Psoas muscle (tissue), 7 donors: ENCODE measurements at regions not wholly inside any gene's neighbourhood (a gene's known extent, or its start where the extent isn't known, plus 50 kb on each side); places are given as distances from the start of the nearest gene placed in this dataset.
"Not testable (repeated sequence)": the region's sequence is repeated elsewhere in the genome, so short reads cannot be mapped to it uniquely, and the experiment has no call there.

Experiments
- ATAC-seq, 4 donors: fragments of 200-7000 bp; cut with Tn5 transposase; one replicate each; pipeline ENCODE4 v1.9.1; 2020; ENCODE audit warnings: moderate library complexity in 3 of 4, mild to moderate bottlenecking in 2 of 4
- DNase-seq, 2 donors: peaks; one replicate each; pipeline ENCODE4 v3.0.0-alpha.2; 2020
- H3K27ac ChIP-seq: fragments of 200-600 bp; one replicate; pipeline ENCODE4 v1.8.0; 2022
- H3K27me3 ChIP-seq, 3 donors: fragments of 200-600 bp in 1 of 3; one replicate each; pipeline versions ENCODE4 v1.6.1 to v1.8.0; 2013 to 2022; ENCODE audit warnings: low read length in 2 of 3, mild to moderate bottlenecking in 2 of 3, moderate library complexity in 1 of 3; ENCODE audit not compliant: insufficient read depth in 3 of 3
- H3K36me3 ChIP-seq, 2 donors: fragments of 200-600 bp in 1 of 2; one replicate each; pipeline versions ENCODE4 v1.6.1 to v1.8.0; 2013 to 2022; ENCODE audit warnings: low read depth in 1 of 2, mild to moderate bottlenecking in 1 of 2, moderate library complexity in 1 of 2; ENCODE audit not compliant: insufficient read depth in 1 of 2
- H3K4me1 ChIP-seq: fragments of 200-600 bp; one replicate; pipeline ENCODE4 v1.8.0; 2022
- H3K4me3 ChIP-seq: fragments of 200-600 bp; one replicate; pipeline ENCODE4 v1.8.0; 2022; ENCODE audit warnings: mild to moderate bottlenecking
- H3K9me3 ChIP-seq: fragments of 200-600 bp; one replicate; pipeline ENCODE4 v1.8.0; 2022
- CTCF ChIP-seq: fragments of 200-600 bp; IDR thresholded peaks from one replicate; pipeline ENCODE4 v1.8.0; 2022; ENCODE audit warnings: antibody characterized with exemption
- WGBS, 3 donors: extraction: QIAGEN DNeasy Blood & Tissue Kit; methylation state at CpG; one replicate each; pipeline versions ENCODE4 v1.1.6 to v1.1.7; 2013; 5-methylcytosine and 5-hydroxymethylcytosine counted together
- intact Hi-C, 2 donors: fragments of 100-400 bp; cut with DNase I; formaldehyde crosslinking; loops; one replicate each; pipeline versions ENCODE4 v1.11.0 to v1.14.2; 2022
- donor health status: healthy with polysubstance abuse.
- donor health status: DM: no; HTN: no; CAD: no; lungs with moderate emphysema.
- donor health status: Bipolar disorder and iron deficiency.
- donor health status: healthy.
- donor health status: DM: yes; HTN: yes; CAD: no.
- donor health status: DM: no; HTN: no; CAD: no.
- donor health status: DM: yes; HTN: yes; CAD: no.

DNA sequence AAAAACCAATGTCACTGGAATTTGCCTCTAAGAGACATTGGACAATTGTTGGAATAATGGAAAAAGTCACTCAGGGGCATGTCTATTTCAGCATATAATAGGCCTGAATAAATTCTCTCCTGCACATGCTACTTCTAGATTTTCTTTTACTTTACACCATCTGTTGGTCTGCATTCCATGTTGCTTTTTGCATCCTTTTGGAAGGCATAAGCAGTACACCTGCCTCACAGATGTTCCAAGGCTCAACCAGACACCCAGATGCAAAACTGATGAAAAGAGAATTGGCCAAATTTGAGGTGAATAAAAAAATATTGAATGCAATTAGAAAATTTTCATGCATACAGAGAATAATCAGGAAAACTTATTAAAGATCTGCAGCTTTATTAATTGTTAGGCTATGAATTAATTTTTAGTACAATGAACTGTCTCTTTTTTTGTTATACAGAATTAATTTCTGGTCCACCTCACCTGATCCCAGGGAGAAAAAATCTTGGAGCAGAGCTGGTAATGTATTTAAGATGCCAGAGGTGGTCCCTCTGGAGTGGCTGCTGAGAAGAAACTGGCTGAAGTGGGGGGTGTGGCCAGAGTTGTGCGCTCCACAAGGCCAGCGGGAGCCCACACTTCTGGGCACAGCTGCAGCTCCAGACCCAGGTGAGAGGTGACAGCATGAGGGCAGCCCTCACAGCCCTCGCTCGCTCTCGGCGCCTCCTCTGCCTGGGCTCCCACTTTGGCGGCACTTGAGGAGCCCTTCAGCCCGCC lies 778.6 kb downstream of the CDH11 start:
- no peaks in the 10 kb centered on the region for H3K4me1 ChIP-seq
- H3K36me3 ChIP-seq, result no peaks in the 10 kb centered on the region
- 85 to 100% (median 94%) methylated on average over 7 to 8 of the region's 8 CpGs for WGBS, 3 donors
- no peaks in the 10 kb centered on the region for H3K9me3 ChIP-seq
- no peak overlapping the region for H3K27ac ChIP-seq
- ATAC-seq (no peak), DNase-seq (no peak)
- H3K4me3 ChIP-seq, result no peak overlapping the region
- TF ChIP-seq CTCF, result no peak
- intact Hi-C loops, result no loop called here
- no peaks in the 10 kb centered on the region for H3K27me3 ChIP-seq

DNA sequence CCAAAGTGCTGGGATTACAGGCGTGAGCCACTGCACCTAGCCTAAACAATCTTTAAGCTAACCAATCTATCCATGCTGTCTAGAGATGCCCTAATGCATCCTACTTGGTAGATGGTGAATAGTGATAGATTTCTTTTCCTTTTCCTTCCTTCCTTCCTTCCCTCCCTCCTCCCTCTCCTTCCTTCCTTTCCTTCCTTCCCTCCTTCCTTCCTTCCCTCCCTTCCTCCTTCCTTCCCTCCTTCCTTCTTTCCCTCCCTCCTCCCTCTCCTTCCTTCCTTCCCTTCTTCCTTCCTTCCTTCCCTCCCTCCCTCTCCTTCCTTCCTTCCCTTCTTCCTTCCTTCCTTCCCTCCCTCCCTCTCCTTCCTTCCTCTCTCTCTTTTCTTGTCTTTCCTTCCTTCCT lies 780.5 kb downstream of the CDH11 start:
- H3K27ac ChIP-seq, H3K4me3 ChIP-seq, H3K4me1 ChIP-seq, ATAC-seq, H3K36me3 ChIP-seq, intact Hi-C loops, DNase-seq, H3K27me3 ChIP-seq, H3K9me3 ChIP-seq: not testable (repeated sequence)
- WGBS, 3 donors, result 88 to 93% (median 88%) methylated on average over 1 of the region's 1 CpG

DNA sequence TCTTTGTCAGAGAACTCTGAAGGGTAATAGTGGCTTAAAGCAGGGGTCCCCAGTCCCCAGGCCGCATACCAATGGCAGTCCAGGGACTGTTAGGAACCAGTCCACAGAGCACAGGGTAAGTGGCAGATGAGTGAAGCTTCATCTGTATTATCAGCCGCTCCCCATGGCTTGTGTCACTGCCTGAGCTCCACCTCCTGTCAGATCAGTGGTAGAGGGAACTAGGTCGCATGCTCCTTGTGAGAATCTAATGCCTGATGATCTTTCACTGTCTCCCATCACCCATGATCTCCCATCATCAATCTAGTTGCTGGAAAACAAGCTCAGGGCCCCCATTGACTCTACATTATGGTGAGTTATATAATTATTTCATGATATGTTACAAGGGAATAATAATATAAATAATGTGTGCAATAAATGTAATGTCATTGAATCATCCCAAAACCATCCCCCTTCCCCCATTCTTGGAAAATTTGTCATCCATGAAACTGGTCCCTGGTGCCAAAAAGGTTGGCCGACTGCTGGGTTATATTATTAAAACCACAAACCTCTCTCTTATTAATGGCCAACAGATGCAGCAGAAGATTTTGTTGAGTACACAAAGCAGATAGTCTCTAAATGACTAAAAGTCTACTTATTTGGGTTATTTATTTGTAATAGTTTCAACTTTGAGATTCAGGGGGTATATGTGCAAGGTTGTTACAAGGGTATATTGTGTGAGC lies 782.7 kb downstream of the CDH11 start:
- no peak for TF ChIP-seq CTCF
- no peaks in the 10 kb centered on the region for H3K4me1 ChIP-seq
- H3K9me3 ChIP-seq, result no peaks in the 10 kb centered on the region
- no peaks in the 10 kb centered on the region for H3K27me3 ChIP-seq
- no peaks in the 10 kb centered on the region for H3K36me3 ChIP-seq
- WGBS, 3 donors, result 64 to 79% (median 73%) methylated on average over 4 of the region's 4 CpGs
- no peak for ATAC-seq
- no peak overlapping the region for H3K4me3 ChIP-seq
- no peak overlapping the region for H3K27ac ChIP-seq
- intact Hi-C loops, result no loop called here
- no peak for DNase-seq

- Histone ChIP-seq H3K27ac (no peak overlapping the region), H3K27me3 (no peaks in the 10 kb centered on the region), H3K36me3 (no peaks in the 10 kb centered on the region), H3K4me3 (no peak overlapping the region), H3K4me1 (no peaks in the 10 kb centered on the region), H3K9me3 (no peaks in the 10 kb centered on the region)
- DNase-seq (no peak), ATAC-seq (no peak)
- TF ChIP-seq CTCF, result no peak
- intact Hi-C loops, result no loop called here
- 63 to 72% (median 66%) methylated on average over 2 of the region's 2 CpGs for WGBS, 3 donors
Measured at GRCh38 chr16:64321881-64322280, 800.0 kb downstream of the CDH11 start.

DNA sequence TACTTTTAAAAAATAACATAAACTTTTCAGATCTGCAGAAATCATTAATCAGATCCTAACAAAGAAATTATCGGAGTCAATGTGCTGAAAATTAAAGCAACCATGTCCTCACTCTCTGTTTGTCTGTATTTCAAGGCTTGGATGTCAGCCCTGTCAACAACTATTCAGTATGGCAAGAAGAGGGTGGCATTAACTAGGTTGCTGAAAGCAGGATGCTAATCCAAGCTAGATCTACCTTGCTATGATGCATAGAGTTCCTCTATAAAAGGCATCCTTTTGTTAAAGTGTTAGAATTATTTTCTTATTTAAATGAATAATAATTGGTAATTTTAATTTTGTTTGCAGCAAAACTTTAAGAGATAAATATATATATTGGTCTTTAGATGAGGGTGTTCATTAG lies 800.8 kb downstream of the CDH11 start:
- no peak for DNase-seq
- intact Hi-C loops, result no loop called here
- 76 to 84% (median 82%) methylated on average over 1 of the region's 1 CpG for WGBS, 3 donors
- no peak for ATAC-seq
- Histone ChIP-seq H3K27me3 (no peaks in the 10 kb centered on the region), H3K9me3 (no peaks in the 10 kb centered on the region), H3K27ac (no peak overlapping the region), H3K36me3 (no peaks in the 10 kb centered on the region), H3K4me3 (no peak overlapping the region), H3K4me1 (no peaks in the 10 kb centered on the region)
- no peak for TF ChIP-seq CTCF
